Breast epithelium (tissue), 3 donors: ENCODE measurements at regions not wholly inside any gene's neighbourhood (a gene's known extent, or its start where the extent isn't known, plus 50 kb on each side); places are given as distances from the start of the nearest gene placed in this dataset.

Source experiments
- POLR2A ChIP-seq: fragments of 450-650 bp; IDR thresholded peaks from one replicate; pipeline ENCODE4 v1.6.1; 2016; ENCODE audit warnings: antibody characterized with exemption, mild to moderate bottlenecking, moderate library complexity
- TF ChIP-seq, protein P1 (sequence below), 3 donors: fragments of 450-650 bp; IDR thresholded peaks; one replicate each; pipeline ENCODE4 v1.5.1; 2016 to 2017; ENCODE audit warnings: antibody characterized with exemption in 3 of 3, mild to moderate bottlenecking in 3 of 3, moderate library complexity in 3 of 3

DNA sequence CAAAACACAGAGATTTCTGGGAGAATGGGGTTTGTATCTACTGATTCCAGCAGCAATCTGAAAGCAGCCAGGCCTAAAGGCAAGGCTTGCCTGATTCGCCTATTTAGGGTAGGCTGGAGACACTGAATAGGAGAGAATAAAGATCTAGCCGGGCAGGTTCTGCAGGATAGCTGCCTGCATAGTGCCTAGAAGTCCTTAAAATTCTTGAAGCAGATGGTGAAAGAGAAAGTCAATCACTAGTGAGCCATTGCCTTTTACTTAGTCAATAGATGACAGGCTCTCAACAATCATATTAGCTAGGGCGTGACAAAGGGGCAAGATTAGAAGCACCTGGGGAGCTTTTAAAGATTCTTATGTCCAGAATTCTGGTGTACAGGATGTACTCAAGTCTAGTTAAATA lies 522.7 kb downstream of the HTR1A start:
- no peak for TF ChIP-seq POLR2A
- TF ChIP-seq, protein P1, sequence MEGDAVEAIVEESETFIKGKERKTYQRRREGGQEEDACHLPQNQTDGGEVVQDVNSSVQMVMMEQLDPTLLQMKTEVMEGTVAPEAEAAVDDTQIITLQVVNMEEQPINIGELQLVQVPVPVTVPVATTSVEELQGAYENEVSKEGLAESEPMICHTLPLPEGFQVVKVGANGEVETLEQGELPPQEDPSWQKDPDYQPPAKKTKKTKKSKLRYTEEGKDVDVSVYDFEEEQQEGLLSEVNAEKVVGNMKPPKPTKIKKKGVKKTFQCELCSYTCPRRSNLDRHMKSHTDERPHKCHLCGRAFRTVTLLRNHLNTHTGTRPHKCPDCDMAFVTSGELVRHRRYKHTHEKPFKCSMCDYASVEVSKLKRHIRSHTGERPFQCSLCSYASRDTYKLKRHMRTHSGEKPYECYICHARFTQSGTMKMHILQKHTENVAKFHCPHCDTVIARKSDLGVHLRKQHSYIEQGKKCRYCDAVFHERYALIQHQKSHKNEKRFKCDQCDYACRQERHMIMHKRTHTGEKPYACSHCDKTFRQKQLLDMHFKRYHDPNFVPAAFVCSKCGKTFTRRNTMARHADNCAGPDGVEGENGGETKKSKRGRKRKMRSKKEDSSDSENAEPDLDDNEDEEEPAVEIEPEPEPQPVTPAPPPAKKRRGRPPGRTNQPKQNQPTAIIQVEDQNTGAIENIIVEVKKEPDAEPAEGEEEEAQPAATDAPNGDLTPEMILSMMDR (IDR thresholded peaks at IDR 0.05): no peak
